NB4 (cell line): ENCODE measurements at regions not wholly inside any gene's neighbourhood (a gene's known extent, or its start where the extent isn't known, plus 50 kb on each side); places are given as distances from the start of the nearest gene placed in this dataset.

Experiments
- DNase-seq: peaks from one replicate; pipeline ENCODE4 v3.0.0; 2010; ENCODE audit warnings: low read depth
- H3K4me3 ChIP-seq: one replicate; pipeline ENCODE4 v1.5.1; 2011; ENCODE audit warnings: mild to moderate bottlenecking, low read depth, low read length, moderate library complexity
- CTCF ChIP-seq: IDR thresholded peaks from one replicate; pipeline ENCODE4 v1.5.1; 2012; ENCODE audit warnings: low read depth, low read length
- MAX ChIP-seq: IDR thresholded peaks from 2 replicates; pipeline ENCODE4 v1.6.1; 2011; ENCODE audit warnings: low read depth, low read length
- MYC ChIP-seq: IDR thresholded peaks from 2 replicates; pipeline ENCODE4 v1.6.1; 2011; ENCODE audit warnings: low read depth, low read length
- POLR2A ChIP-seq: IDR thresholded peaks from 2 replicates; pipeline ENCODE4 v1.6.1; 2011; ENCODE audit warnings: mild to moderate bottlenecking; ENCODE audit not compliant: insufficient read length; ENCODE audit errors: extremely low read depth

GRCh38 chr9:25513509-25514033, 164.7 kb downstream of the TUSC1 start:
- TF ChIP-seq MAX = no peak
- TF ChIP-seq POLR2A = no peak
- no peak for TF ChIP-seq MYC
- no peak for TF ChIP-seq CTCF
- no peak for DNase-seq
- no peak overlapping the region for H3K4me3 ChIP-seq

GRCh38 chr9:25505644-25506043, 172.6 kb downstream of the TUSC1 start:
- TF ChIP-seq MAX (no peak), CTCF (no peak), MYC (no peak), POLR2A (no peak)
- no peak for DNase-seq
- no peak overlapping the region for H3K4me3 ChIP-seq

GRCh38 chr9:25481372-25481771, 196.9 kb downstream of the TUSC1 start:
- no peak overlapping the region for H3K4me3 ChIP-seq
- DNase-seq = no peak
- TF ChIP-seq MYC (no peak), POLR2A (no peak), MAX (no peak), CTCF (no peak)

- TF ChIP-seq CTCF = no peak
- TF ChIP-seq MYC = no peak
- no peak for TF ChIP-seq POLR2A
- TF ChIP-seq MAX = no peak
- DNase-seq = no peak
- no peak overlapping the region for H3K4me3 ChIP-seq
These were observed 197.5 kb downstream of the TUSC1 start for GRCh38 chr9:25480696-25481095.

GRCh38 chr9:25472681-25473080, 205.6 kb downstream of the TUSC1 start:
- no peak overlapping the region for H3K4me3 ChIP-seq
- no peak for DNase-seq
- TF ChIP-seq MYC = no peak
- no peak for TF ChIP-seq CTCF
- TF ChIP-seq POLR2A = no peak
- no peak for TF ChIP-seq MAX

- no peak for DNase-seq
- H3K4me3 ChIP-seq = no peak overlapping the region
- TF ChIP-seq CTCF = no peak
- no peak for TF ChIP-seq MYC
- TF ChIP-seq MAX = no peak
- TF ChIP-seq POLR2A = no peak
These were observed 206.1 kb downstream of the TUSC1 start for GRCh38 chr9:25472085-25472607.
